ENCODE measurements at regions not wholly inside any gene's neighbourhood (a gene's known extent, or its start where the extent isn't known, plus 50 kb on each side); places are given as distances from the start of the nearest gene placed in this dataset.

- H3K4me1 ChIP-seq (ENCODE audit: control insufficient read depth, insufficient read depth, low read length, poor library complexity, severe bottlenecking), result no peaks in the 10 kb centered on the region
- no peak overlapping the region for H3K27ac ChIP-seq (ENCODE audit: insufficient read depth, low read length, poor library complexity, severe bottlenecking)
- no peaks in the 10 kb centered on the region for H3K9me3 ChIP-seq (ENCODE audit: control insufficient read depth, low read length)
- no peak overlapping the region for H3K4me3 ChIP-seq (ENCODE audit: insufficient read depth, low read depth, low read length, poor library complexity, severe bottlenecking)
- H3K36me3 ChIP-seq (ENCODE audit: control insufficient read depth, insufficient read depth, low read length), result no peaks in the 10 kb centered on the region
- DNase-seq, result no peak
- H3K27me3 ChIP-seq (replicated peaks; ENCODE audit: control insufficient read depth, insufficient read depth, low read length, poor library complexity, severe bottlenecking), result no peaks in the 10 kb centered on the region
These were observed 141.5 kb downstream of the VEGFA start for GRCh38 chr6:43911354-43912115.

- Histone ChIP-seq H3K36me3 (ENCODE audit: control insufficient read depth, insufficient read depth, low read length) (no peaks in the 10 kb centered on the region), H3K27ac (ENCODE audit: insufficient read depth, low read length, poor library complexity, severe bottlenecking) (no peak overlapping the region), H3K9me3 (ENCODE audit: control insufficient read depth, low read length) (no peaks in the 10 kb centered on the region), H3K27me3 (replicated peaks; ENCODE audit: control insufficient read depth, insufficient read depth, low read length, poor library complexity, severe bottlenecking) (no peaks in the 10 kb centered on the region), H3K4me3 (ENCODE audit: insufficient read depth, low read depth, low read length, poor library complexity, severe bottlenecking) (no peak overlapping the region), H3K4me1 (ENCODE audit: control insufficient read depth, insufficient read depth, low read length, poor library complexity, severe bottlenecking) (no peaks in the 10 kb centered on the region)
- no peak for DNase-seq
These were observed 140.8 kb downstream of the VEGFA start for GRCh38 chr6:43910638-43911353.

- no peaks in the 10 kb centered on the region for H3K9me3 ChIP-seq (ENCODE audit: control insufficient read depth, low read length)
- no peak overlapping the region for H3K27ac ChIP-seq (ENCODE audit: insufficient read depth, low read length, poor library complexity, severe bottlenecking)
- DNase-seq, result no peak
- H3K4me1 ChIP-seq (ENCODE audit: control insufficient read depth, insufficient read depth, low read length, poor library complexity, severe bottlenecking), result no peaks in the 10 kb centered on the region
- H3K36me3 ChIP-seq (ENCODE audit: control insufficient read depth, insufficient read depth, low read length), result no peaks in the 10 kb centered on the region
- H3K27me3 ChIP-seq (replicated peaks; ENCODE audit: control insufficient read depth, insufficient read depth, low read length, poor library complexity, severe bottlenecking), result no peaks in the 10 kb centered on the region
- H3K4me3 ChIP-seq (ENCODE audit: insufficient read depth, low read depth, low read length, poor library complexity, severe bottlenecking), result no peak overlapping the region
These were observed 140.2 kb downstream of the VEGFA start for GRCh38 chr6:43910149-43910637.

- no peaks in the 10 kb centered on the region for H3K9me3 ChIP-seq (ENCODE audit: control insufficient read depth, low read length)
- no peak overlapping the region for H3K4me3 ChIP-seq (ENCODE audit: insufficient read depth, low read depth, low read length, poor library complexity, severe bottlenecking)
- H3K4me1 ChIP-seq (ENCODE audit: control insufficient read depth, insufficient read depth, low read length, poor library complexity, severe bottlenecking), result no peaks in the 10 kb centered on the region
- DNase-seq, result no peak
- H3K36me3 ChIP-seq (ENCODE audit: control insufficient read depth, insufficient read depth, low read length), result no peaks in the 10 kb centered on the region
- H3K27ac ChIP-seq (ENCODE audit: insufficient read depth, low read length, poor library complexity, severe bottlenecking), result no peak overlapping the region
- no peaks in the 10 kb centered on the region for H3K27me3 ChIP-seq (replicated peaks; ENCODE audit: control insufficient read depth, insufficient read depth, low read length, poor library complexity, severe bottlenecking)
These were observed 139.6 kb downstream of the VEGFA start for GRCh38 chr6:43909474-43910148.

- no peak for DNase-seq
- H3K4me3 ChIP-seq (ENCODE audit: insufficient read depth, low read depth, low read length, poor library complexity, severe bottlenecking), result no peak overlapping the region
- H3K4me1 ChIP-seq (ENCODE audit: control insufficient read depth, insufficient read depth, low read length, poor library complexity, severe bottlenecking), result no peaks in the 10 kb centered on the region
- no peaks in the 10 kb centered on the region for H3K27me3 ChIP-seq (replicated peaks; ENCODE audit: control insufficient read depth, insufficient read depth, low read length, poor library complexity, severe bottlenecking)
- H3K9me3 ChIP-seq (ENCODE audit: control insufficient read depth, low read length), result no peaks in the 10 kb centered on the region
- no peak overlapping the region for H3K27ac ChIP-seq (ENCODE audit: insufficient read depth, low read length, poor library complexity, severe bottlenecking)
- H3K36me3 ChIP-seq (ENCODE audit: control insufficient read depth, insufficient read depth, low read length), result no peaks in the 10 kb centered on the region
These were observed 137.9 kb downstream of the VEGFA start for GRCh38 chr6:43907789-43908472.

GRCh38 chr6:43907312-43907711 lies 137.3 kb downstream of the VEGFA start:
- Histone ChIP-seq H3K27ac (ENCODE audit: insufficient read depth, low read length, poor library complexity, severe bottlenecking) (no peak overlapping the region), H3K4me1 (ENCODE audit: control insufficient read depth, insufficient read depth, low read length, poor library complexity, severe bottlenecking) (no peaks in the 10 kb centered on the region), H3K4me3 (ENCODE audit: insufficient read depth, low read depth, low read length, poor library complexity, severe bottlenecking) (no peak overlapping the region), H3K27me3 (replicated peaks; ENCODE audit: control insufficient read depth, insufficient read depth, low read length, poor library complexity, severe bottlenecking) (no peaks in the 10 kb centered on the region), H3K9me3 (ENCODE audit: control insufficient read depth, low read length) (no peaks in the 10 kb centered on the region), H3K36me3 (ENCODE audit: control insufficient read depth, insufficient read depth, low read length) (no peaks in the 10 kb centered on the region)
- no peak for DNase-seq

GRCh38 chr6:43904311-43905123 lies 134.5 kb downstream of the VEGFA start:
- no peaks in the 10 kb centered on the region for H3K4me1 ChIP-seq (ENCODE audit: control insufficient read depth, insufficient read depth, low read length, poor library complexity, severe bottlenecking)
- DNase-seq, result no peak
- no peak overlapping the region for H3K27ac ChIP-seq (ENCODE audit: insufficient read depth, low read length, poor library complexity, severe bottlenecking)
- no peak overlapping the region for H3K4me3 ChIP-seq (ENCODE audit: insufficient read depth, low read depth, low read length, poor library complexity, severe bottlenecking)
- no peaks in the 10 kb centered on the region for H3K36me3 ChIP-seq (ENCODE audit: control insufficient read depth, insufficient read depth, low read length)
- no peaks in the 10 kb centered on the region for H3K9me3 ChIP-seq (ENCODE audit: control insufficient read depth, low read length)
- H3K27me3 ChIP-seq (replicated peaks; ENCODE audit: control insufficient read depth, insufficient read depth, low read length, poor library complexity, severe bottlenecking), result no peaks in the 10 kb centered on the region

GRCh38 chr6:43903739-43904290 lies 133.8 kb downstream of the VEGFA start:
- H3K4me1 ChIP-seq (ENCODE audit: control insufficient read depth, insufficient read depth, low read length, poor library complexity, severe bottlenecking), result no peaks in the 10 kb centered on the region
- H3K27me3 ChIP-seq (replicated peaks; ENCODE audit: control insufficient read depth, insufficient read depth, low read length, poor library complexity, severe bottlenecking), result no peaks in the 10 kb centered on the region
- DNase-seq, result no peak
- H3K36me3 ChIP-seq (ENCODE audit: control insufficient read depth, insufficient read depth, low read length), result no peaks in the 10 kb centered on the region
- H3K9me3 ChIP-seq (ENCODE audit: control insufficient read depth, low read length), result no peaks in the 10 kb centered on the region
- no peak overlapping the region for H3K27ac ChIP-seq (ENCODE audit: insufficient read depth, low read length, poor library complexity, severe bottlenecking)
- no peak overlapping the region for H3K4me3 ChIP-seq (ENCODE audit: insufficient read depth, low read depth, low read length, poor library complexity, severe bottlenecking)

GRCh38 chr6:43901733-43902230 lies 131.8 kb downstream of the VEGFA start:
- no peak overlapping the region for H3K4me3 ChIP-seq (ENCODE audit: insufficient read depth, low read depth, low read length, poor library complexity, severe bottlenecking)
- no peaks in the 10 kb centered on the region for H3K27me3 ChIP-seq (replicated peaks; ENCODE audit: control insufficient read depth, insufficient read depth, low read length, poor library complexity, severe bottlenecking)
- no peaks in the 10 kb centered on the region for H3K36me3 ChIP-seq (ENCODE audit: control insufficient read depth, insufficient read depth, low read length)
- H3K4me1 ChIP-seq (ENCODE audit: control insufficient read depth, insufficient read depth, low read length, poor library complexity, severe bottlenecking), result no peaks in the 10 kb centered on the region
- no peak for DNase-seq
- H3K9me3 ChIP-seq (ENCODE audit: control insufficient read depth, low read length), result no peaks in the 10 kb centered on the region
- no peak overlapping the region for H3K27ac ChIP-seq (ENCODE audit: insufficient read depth, low read length, poor library complexity, severe bottlenecking)

All from effector memory CD4-positive, alpha-beta T cell (primary cell).